ENCODE measurements at regions not wholly inside any gene's neighbourhood (a gene's known extent, or its start where the extent isn't known, plus 50 kb on each side); places are given as distances from the start of the nearest gene placed in this dataset.
"Not testable (repeated sequence)": the region's sequence is repeated elsewhere in the genome, so short reads cannot be mapped to it uniquely, and the experiment has no call there.

DNA sequence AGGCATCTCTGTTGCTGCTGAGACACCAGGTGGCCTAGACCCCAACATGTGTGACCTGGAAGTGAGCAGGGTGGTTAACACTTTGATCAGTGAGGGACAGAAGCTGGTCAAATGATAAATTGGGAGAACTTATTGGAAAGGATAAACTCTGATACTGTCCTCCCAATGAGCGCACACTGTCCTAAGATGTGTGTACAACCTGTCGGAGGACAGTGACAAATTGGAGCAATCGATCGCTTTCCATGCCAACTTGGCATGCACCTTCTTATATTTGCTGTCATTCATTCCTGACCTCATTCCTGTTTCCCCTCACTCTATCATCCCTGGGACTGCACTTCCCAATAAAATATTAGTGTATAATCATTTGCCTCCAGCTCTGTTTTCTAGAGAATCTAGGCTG lies 198.7 kb upstream of the PROK2 start:
- TF ChIP-seq, protein P1, sequence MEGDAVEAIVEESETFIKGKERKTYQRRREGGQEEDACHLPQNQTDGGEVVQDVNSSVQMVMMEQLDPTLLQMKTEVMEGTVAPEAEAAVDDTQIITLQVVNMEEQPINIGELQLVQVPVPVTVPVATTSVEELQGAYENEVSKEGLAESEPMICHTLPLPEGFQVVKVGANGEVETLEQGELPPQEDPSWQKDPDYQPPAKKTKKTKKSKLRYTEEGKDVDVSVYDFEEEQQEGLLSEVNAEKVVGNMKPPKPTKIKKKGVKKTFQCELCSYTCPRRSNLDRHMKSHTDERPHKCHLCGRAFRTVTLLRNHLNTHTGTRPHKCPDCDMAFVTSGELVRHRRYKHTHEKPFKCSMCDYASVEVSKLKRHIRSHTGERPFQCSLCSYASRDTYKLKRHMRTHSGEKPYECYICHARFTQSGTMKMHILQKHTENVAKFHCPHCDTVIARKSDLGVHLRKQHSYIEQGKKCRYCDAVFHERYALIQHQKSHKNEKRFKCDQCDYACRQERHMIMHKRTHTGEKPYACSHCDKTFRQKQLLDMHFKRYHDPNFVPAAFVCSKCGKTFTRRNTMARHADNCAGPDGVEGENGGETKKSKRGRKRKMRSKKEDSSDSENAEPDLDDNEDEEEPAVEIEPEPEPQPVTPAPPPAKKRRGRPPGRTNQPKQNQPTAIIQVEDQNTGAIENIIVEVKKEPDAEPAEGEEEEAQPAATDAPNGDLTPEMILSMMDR (IDR thresholded peaks at IDR 0.05; ENCODE audit: low read length) = no peak

GRCh38 chr3:71982506-71983258 lies 197.7 kb upstream of the PROK2 start:
- not testable (repeated sequence) for DNase-seq

More for the DNA sequence above, 198.7 kb upstream of the PROK2 start:
- no peak overlapping the region for H2AFZ ChIP-seq (ENCODE audit: low read length)
- H3K79me2 ChIP-seq (ENCODE audit: low read length) = no peaks in the 10 kb centered on the region
- DNase-seq = no peak
- no peak overlapping the region for H3K27ac ChIP-seq (ENCODE audit: low read length)
- no peak overlapping the region for H3K4me2 ChIP-seq (ENCODE audit: low read depth, low read length)
- no peaks in the 10 kb centered on the region for H3K36me3 ChIP-seq (replicated peaks; ENCODE audit: insufficient read depth, low read length)
- no peaks in the 10 kb centered on the region for H3K27me3 ChIP-seq (replicated peaks; ENCODE audit: insufficient read depth, low read length)
- no peaks in the 10 kb centered on the region for H3K4me1 ChIP-seq (ENCODE audit: low read length)
- no peaks in the 10 kb centered on the region for H3F3A ChIP-seq (ENCODE audit: insufficient read depth, low read length)
- no peak overlapping the region for H3K9ac ChIP-seq (ENCODE audit: low read length)
- H3K4me3 ChIP-seq (ENCODE audit: low read length) = no peak overlapping the region
- H4K20me1 ChIP-seq (ENCODE audit: insufficient read depth, low read length) = no peaks in the 10 kb centered on the region
- H3K9me2 ChIP-seq (replicated peaks; ENCODE audit: insufficient read depth, low read length) = no peaks in the 10 kb centered on the region
- H3K9me3 ChIP-seq (replicated peaks; ENCODE audit: insufficient read depth, low read length) = no peaks in the 10 kb centered on the region

DNA sequence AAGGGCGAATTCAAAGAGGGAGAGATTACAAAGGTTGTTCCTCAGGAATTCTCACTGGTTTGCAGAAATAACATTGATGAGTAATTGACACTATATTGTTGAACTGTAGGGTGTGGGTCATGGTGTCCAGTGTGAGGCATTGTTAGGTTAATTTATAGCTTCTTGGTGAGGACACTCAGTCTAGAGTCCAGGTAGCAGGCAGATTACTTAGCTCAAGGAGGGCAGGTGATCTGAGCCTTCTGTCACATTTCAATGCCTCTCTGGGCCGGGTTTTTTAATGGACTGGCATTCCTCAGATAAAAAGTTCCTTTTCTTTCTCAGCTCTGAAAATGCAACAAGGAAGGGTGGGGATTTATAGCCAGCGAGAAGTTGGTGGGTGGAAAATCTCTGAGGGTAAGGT lies 194.2 kb upstream of the PROK2 start:
- Histone ChIP-seq H2AFZ (ENCODE audit: low read length) (no peak overlapping the region), H3K79me2 (ENCODE audit: low read length) (no peaks in the 10 kb centered on the region), H4K20me1 (ENCODE audit: insufficient read depth, low read length) (no peaks in the 10 kb centered on the region), H3F3A (ENCODE audit: insufficient read depth, low read length) (no peaks in the 10 kb centered on the region), H3K36me3 (replicated peaks; ENCODE audit: insufficient read depth, low read length) (no peaks in the 10 kb centered on the region), H3K4me2 (ENCODE audit: low read depth, low read length) (no peak overlapping the region), H3K27ac (ENCODE audit: low read length) (no peak overlapping the region), H3K9me2 (replicated peaks; ENCODE audit: insufficient read depth, low read length) (no peaks in the 10 kb centered on the region), H3K27me3 (replicated peaks; ENCODE audit: insufficient read depth, low read length) (no peaks in the 10 kb centered on the region), H3K4me3 (ENCODE audit: low read length) (no peak overlapping the region), H3K9ac (ENCODE audit: low read length) (no peak overlapping the region), H3K9me3 (replicated peaks; ENCODE audit: insufficient read depth, low read length) (no peaks in the 10 kb centered on the region), H3K4me1 (ENCODE audit: low read length) (no peaks in the 10 kb centered on the region)
- TF ChIP-seq EZH2 (optimal IDR thresholded peaks at IDR 0.05; ENCODE audit: low read depth, low read length) (no peak), EZH2phosphoT487 (IDR thresholded peaks at IDR 0.05; ENCODE audit: low read length) (no peak)
- TF ChIP-seq, protein P1 (IDR thresholded peaks at IDR 0.05; ENCODE audit: low read length) = no peak
- no peak for DNase-seq

More at GRCh38 chr3:71982506-71983258, 197.7 kb upstream of the PROK2 start:
- H3K4me1 ChIP-seq (ENCODE audit: low read length); H3K9ac ChIP-seq (ENCODE audit: low read length); H3K27ac ChIP-seq (ENCODE audit: low read length); H3F3A ChIP-seq (ENCODE audit: insufficient read depth, low read length); H3K79me2 ChIP-seq (ENCODE audit: low read length); H3K4me2 ChIP-seq (ENCODE audit: low read depth, low read length); H4K20me1 ChIP-seq (ENCODE audit: insufficient read depth, low read length); H3K9me3 ChIP-seq (replicated peaks; ENCODE audit: insufficient read depth, low read length); H3K4me3 ChIP-seq (ENCODE audit: low read length); H3K36me3 ChIP-seq (replicated peaks; ENCODE audit: insufficient read depth, low read length); H3K9me2 ChIP-seq (replicated peaks; ENCODE audit: insufficient read depth, low read length); H3K27me3 ChIP-seq (replicated peaks; ENCODE audit: insufficient read depth, low read length); H2AFZ ChIP-seq (ENCODE audit: low read length): not testable (repeated sequence)

DNA sequence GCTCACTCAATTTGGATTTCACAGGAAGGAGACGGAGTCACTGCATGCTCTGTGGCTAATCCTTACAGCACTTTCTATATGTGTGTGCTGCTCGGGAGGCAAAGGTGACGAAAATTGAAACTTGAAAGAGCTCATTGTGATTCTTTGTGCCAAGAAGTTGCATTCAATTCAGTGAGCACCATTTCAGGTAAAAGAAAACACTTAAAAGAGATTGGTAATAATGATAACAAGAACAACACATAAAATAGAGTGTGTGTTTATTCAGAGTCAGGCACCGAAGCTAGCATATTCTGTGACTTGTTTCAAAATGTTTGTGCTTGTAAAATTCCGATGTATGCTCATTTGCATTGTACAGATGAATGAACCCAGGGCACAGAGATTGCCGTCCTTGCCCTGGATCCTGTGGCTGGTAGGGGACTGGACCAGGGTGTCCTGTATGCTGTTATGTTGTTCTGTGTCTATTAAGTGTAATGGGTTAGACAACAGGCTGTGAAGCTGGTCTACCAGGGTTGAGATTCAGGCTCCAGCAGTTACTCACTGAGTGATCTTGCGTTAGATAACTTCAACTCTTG lies 193.3 kb upstream of the PROK2 start:
- H3K36me3 ChIP-seq (replicated peaks; ENCODE audit: insufficient read depth, low read length) = no peaks in the 10 kb centered on the region

More for the DNA sequence above, 193.3 kb upstream of the PROK2 start:
- Histone ChIP-seq H2AFZ (ENCODE audit: low read length) (no peak overlapping the region), H3K9me3 (replicated peaks; ENCODE audit: insufficient read depth, low read length) (no peaks in the 10 kb centered on the region), H3K79me2 (ENCODE audit: low read length) (no peaks in the 10 kb centered on the region), H3K27ac (ENCODE audit: low read length) (no peak overlapping the region), H3K4me2 (ENCODE audit: low read depth, low read length) (no peak overlapping the region), H4K20me1 (ENCODE audit: insufficient read depth, low read length) (no peaks in the 10 kb centered on the region), H3K4me1 (ENCODE audit: low read length) (no peaks in the 10 kb centered on the region), H3K27me3 (replicated peaks; ENCODE audit: insufficient read depth, low read length) (no peaks in the 10 kb centered on the region), H3K4me3 (ENCODE audit: low read length) (no peak overlapping the region), H3K9ac (ENCODE audit: low read length) (no peak overlapping the region), H3F3A (ENCODE audit: insufficient read depth, low read length) (no peaks in the 10 kb centered on the region), H3K9me2 (replicated peaks; ENCODE audit: insufficient read depth, low read length) (no peaks in the 10 kb centered on the region)
- TF ChIP-seq, protein P1 (IDR thresholded peaks at IDR 0.05; ENCODE audit: low read length) = no peak
- no peak for TF ChIP-seq EZH2 (optimal IDR thresholded peaks at IDR 0.05; ENCODE audit: low read depth, low read length)
- TF ChIP-seq EZH2phosphoT487 (IDR thresholded peaks at IDR 0.05; ENCODE audit: low read length) = no peak
- DNase-seq = no peak
